Nephron (organoid): ENCODE measurements at regions not wholly inside any gene's neighbourhood (a gene's known extent, or its start where the extent isn't known, plus 50 kb on each side); places are given as distances from the start of the nearest gene placed in this dataset.

Experiments used
- H3K27ac Mint-ChIP-seq, 3 experiments: 2 replicates each; pipeline ENCODE4 v1.8.0; 2020; ENCODE audit warnings: mixed read lengths in 3 of 3, mild to moderate bottlenecking in 2 of 3, moderate library complexity in 1 of 3
- H3K27me3 Mint-ChIP-seq: 2 replicates; pipeline ENCODE4 v1.8.0; 2021; ENCODE audit warnings: low read depth, mild to moderate bottlenecking, moderate library complexity, mixed read lengths
- H3K36me3 Mint-ChIP-seq: 2 replicates; pipeline ENCODE4 v1.8.0; 2020; ENCODE audit warnings: low read depth, mixed read lengths
- H3K4me1 Mint-ChIP-seq: 2 replicates; pipeline ENCODE4 v1.8.0; 2020; ENCODE audit warnings: mixed read lengths
- H3K4me3 Mint-ChIP-seq, 3 experiments: 2 replicates each; pipeline ENCODE4 v1.8.0; 2020; ENCODE audit warnings: mild to moderate bottlenecking in 3 of 3, mixed read lengths in 3 of 3, moderate library complexity in 2 of 3
- H3K9me3 Mint-ChIP-seq: 2 replicates; pipeline ENCODE4 v1.8.0; 2020; ENCODE audit warnings: mixed read lengths
- TF ChIP-seq, protein P1 (sequence below), 3 experiments: fragments of 200-600 bp; sonication (generic); IDR thresholded peaks; one replicate each; pipeline ENCODE4 v1.5.0; 2021; ENCODE audit warnings: antibody characterized with exemption in 3 of 3; ENCODE audit not compliant: unreplicated experiment in 3 of 3

DNA sequence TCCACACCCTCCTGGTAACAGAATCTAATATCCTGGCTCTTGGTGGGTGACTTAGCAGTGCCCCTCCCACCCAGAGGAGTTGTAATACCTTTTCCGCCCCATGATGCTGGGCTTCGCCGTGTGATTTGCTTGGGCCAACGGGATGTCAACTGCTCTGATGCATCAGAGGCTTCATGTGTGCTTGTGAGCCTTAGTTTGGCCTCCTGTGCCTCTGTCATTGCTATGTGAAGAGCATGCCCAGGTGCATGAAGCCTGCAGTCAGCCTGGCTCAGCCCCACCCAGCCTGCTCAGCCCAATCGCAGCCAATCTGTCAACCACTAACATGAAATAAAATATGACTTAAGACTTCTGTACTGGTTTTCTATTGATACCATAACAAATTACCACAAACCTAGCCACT is 201.2 kb upstream of the RPL38 start:
- Mint-ChIP-seq H3K36me3 (no peaks in the 10 kb centered on the region), H3K4me1 (peaks cover 25% of the 10 kb centered on the region), H3K27me3 (peaks cover 57% of the 10 kb centered on the region), H3K4me3 (no peak overlapping the region), H3K27ac (no peak overlapping the region), H3K9me3 (no peaks in the 10 kb centered on the region)
- TF ChIP-seq, protein P1, sequence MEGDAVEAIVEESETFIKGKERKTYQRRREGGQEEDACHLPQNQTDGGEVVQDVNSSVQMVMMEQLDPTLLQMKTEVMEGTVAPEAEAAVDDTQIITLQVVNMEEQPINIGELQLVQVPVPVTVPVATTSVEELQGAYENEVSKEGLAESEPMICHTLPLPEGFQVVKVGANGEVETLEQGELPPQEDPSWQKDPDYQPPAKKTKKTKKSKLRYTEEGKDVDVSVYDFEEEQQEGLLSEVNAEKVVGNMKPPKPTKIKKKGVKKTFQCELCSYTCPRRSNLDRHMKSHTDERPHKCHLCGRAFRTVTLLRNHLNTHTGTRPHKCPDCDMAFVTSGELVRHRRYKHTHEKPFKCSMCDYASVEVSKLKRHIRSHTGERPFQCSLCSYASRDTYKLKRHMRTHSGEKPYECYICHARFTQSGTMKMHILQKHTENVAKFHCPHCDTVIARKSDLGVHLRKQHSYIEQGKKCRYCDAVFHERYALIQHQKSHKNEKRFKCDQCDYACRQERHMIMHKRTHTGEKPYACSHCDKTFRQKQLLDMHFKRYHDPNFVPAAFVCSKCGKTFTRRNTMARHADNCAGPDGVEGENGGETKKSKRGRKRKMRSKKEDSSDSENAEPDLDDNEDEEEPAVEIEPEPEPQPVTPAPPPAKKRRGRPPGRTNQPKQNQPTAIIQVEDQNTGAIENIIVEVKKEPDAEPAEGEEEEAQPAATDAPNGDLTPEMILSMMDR (IDR thresholded peaks at IDR 0.05; ENCODE audit: unreplicated experiment in 3 of 3) = no peak

GRCh38 chr17:74004056-74004455 is 199.4 kb upstream of the RPL38 start:
- TF ChIP-seq, protein P1 (IDR thresholded peaks at IDR 0.05; ENCODE audit: unreplicated experiment in 3 of 3) = no peak
- Mint-ChIP-seq H3K4me3 (no peak overlapping the region), H3K36me3 (no peaks in the 10 kb centered on the region), H3K27ac (no peak overlapping the region), H3K9me3 (no peaks in the 10 kb centered on the region), H3K4me1 (peaks cover 12% of the 10 kb centered on the region), H3K27me3 (peaks cover 63% of the 10 kb centered on the region)

DNA sequence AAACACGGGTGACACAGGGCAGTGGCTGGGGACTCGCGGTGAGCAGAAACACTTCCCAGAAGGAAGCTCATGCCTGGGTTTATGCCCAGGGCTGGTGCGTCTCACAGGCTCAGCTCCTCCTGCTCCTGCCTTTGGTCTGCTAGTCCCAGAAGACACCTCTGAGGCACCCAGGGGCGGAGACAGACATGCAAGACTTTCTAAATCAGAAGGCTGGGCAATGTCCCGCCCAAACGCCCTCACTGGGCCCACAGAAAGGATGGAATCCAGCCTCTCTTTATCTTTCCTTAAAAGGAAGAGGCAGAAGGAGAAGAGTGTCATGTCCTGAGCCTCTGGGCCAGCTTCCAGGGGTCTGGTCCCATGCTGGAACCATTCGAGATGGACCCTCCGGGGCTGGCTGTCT is 197.7 kb upstream of the RPL38 start:
- Mint-ChIP-seq H3K27me3 (peaks cover 73% of the 10 kb centered on the region), H3K4me1 (peaks cover 9% of the 10 kb centered on the region), H3K27ac (no peak overlapping the region), H3K9me3 (no peaks in the 10 kb centered on the region), H3K4me3 (no peak overlapping the region), H3K36me3 (no peaks in the 10 kb centered on the region)
- TF ChIP-seq, protein P1 (IDR thresholded peaks at IDR 0.05; ENCODE audit: unreplicated experiment in 3 of 3) = no peak

DNA sequence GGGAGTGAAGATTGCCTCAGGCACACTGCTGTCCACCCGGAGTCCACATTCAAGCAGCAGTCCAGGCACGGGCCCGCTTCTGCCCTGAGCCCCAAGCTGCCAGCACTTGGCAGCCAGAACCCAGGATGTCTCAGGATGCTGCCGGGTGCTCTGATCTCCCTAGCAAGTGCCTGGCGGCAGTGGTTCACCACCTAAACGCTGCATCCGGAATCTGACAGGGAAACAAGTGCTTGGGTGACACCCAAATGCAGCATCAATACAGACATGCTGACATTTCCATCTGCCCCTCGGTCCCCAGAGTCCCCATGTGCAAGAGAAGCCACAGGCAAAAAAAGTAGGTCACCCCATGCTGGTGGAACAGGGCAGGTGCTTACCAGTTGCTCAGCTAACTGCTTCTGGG is 197.1 kb upstream of the RPL38 start:
- Mint-ChIP-seq H3K4me3 (no peak overlapping the region), H3K36me3 (no peaks in the 10 kb centered on the region), H3K9me3 (no peaks in the 10 kb centered on the region), H3K27me3 (peaks cover 79% of the 10 kb centered on the region), H3K27ac (no peak overlapping the region), H3K4me1 (peaks cover 10% of the 10 kb centered on the region)
- TF ChIP-seq, protein P1 (IDR thresholded peaks at IDR 0.05; ENCODE audit: unreplicated experiment in 3 of 3) = no peak

GRCh38 chr17:74008196-74008595 is 195.3 kb upstream of the RPL38 start:
- H3K27ac Mint-ChIP-seq = no peak overlapping the region
- H3K4me1 Mint-ChIP-seq = peaks cover 25% of the 10 kb centered on the region
- TF ChIP-seq, protein P1 (IDR thresholded peaks at IDR 0.05; ENCODE audit: unreplicated experiment in 3 of 3) = peak in 2 of 3 experiments; percentile 10 to 17
- no peaks in the 10 kb centered on the region for H3K36me3 Mint-ChIP-seq
- H3K9me3 Mint-ChIP-seq = no peaks in the 10 kb centered on the region
- peaks cover 76% of the 10 kb centered on the region for H3K27me3 Mint-ChIP-seq
- no peak overlapping the region for H3K4me3 Mint-ChIP-seq

- Mint-ChIP-seq H3K27ac (no peak overlapping the region), H3K36me3 (no peaks in the 10 kb centered on the region), H3K4me1 (peaks cover 34% of the 10 kb centered on the region), H3K9me3 (no peaks in the 10 kb centered on the region), H3K4me3 (no peak overlapping the region), H3K27me3 (peaks cover 73% of the 10 kb centered on the region)
- TF ChIP-seq, protein P1 (IDR thresholded peaks at IDR 0.05; ENCODE audit: unreplicated experiment in 3 of 3) = no peak
Observed at GRCh38 chr17:74009056-74009625, 194.3 kb upstream of the RPL38 start.
